ENCODE measurements at regions not wholly inside any gene's neighbourhood (a gene's known extent, or its start where the extent isn't known, plus 50 kb on each side); places are given as distances from the start of the nearest gene placed in this dataset.
"Not testable (repeated sequence)": the region's sequence is repeated elsewhere in the genome, so short reads cannot be mapped to it uniquely, and the experiment has no call there.

DNA sequence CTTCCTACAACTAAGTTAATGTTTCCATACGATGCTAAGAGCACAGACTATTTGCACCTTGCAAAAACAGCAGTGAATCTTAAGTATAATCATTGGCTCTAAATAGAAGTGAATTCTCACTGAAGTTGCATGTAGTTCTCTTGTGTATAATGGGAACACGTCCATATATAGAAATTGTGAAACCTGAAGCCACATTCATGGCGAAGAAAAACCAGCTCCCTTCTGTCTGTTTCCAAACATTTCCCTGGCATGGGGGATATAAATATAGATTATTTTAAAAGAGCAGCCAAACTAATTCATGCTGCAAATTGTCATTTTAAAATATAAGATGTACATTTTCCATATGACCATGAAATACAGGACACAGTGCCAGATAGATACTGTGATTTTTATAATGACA is 71.1 kb downstream of the TRAM1L1 start:
- no peak for DNase-seq

DNA sequence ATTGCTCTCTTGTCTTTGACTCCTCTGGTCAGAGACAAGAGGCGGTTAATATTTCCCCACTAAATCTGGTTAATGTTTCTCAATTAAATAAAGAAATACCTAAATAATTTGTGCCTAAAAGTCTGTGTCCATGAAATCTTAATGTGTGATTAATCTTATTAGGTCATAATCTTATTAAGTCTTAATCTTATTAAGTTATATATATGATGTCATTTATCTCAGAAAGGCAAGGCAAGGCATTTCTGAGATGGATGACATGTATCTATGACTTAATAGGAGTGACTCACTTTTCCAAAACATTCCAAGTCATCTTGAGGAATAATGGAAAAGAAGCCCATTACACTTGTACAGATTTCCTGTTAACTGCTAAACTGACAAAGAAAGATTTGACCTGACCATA is 74.7 kb downstream of the TRAM1L1 start:
- DNase-seq = no peak

DNA sequence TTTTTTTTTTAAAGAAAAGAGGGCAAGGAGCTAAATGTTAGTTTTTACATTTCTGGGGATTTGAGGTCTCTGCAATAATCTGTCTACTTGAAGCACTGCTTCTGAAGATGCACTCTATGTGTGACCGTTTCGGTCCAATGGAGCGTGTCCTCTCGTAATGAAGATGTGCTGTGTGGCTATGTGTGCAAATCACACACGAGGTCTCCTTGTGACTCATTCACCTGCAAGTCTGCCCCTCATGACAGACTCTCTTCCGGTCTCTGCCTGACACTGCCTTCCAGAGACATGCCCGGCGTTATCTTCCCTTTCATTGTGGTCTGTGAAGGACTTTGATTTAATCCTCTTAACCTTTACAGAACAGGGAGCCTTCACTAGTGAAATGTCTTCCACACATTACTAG is 84.3 kb downstream of the TRAM1L1 start:
- DNase-seq = peak in 1 of 3 experiments; percentile 35

DNA sequence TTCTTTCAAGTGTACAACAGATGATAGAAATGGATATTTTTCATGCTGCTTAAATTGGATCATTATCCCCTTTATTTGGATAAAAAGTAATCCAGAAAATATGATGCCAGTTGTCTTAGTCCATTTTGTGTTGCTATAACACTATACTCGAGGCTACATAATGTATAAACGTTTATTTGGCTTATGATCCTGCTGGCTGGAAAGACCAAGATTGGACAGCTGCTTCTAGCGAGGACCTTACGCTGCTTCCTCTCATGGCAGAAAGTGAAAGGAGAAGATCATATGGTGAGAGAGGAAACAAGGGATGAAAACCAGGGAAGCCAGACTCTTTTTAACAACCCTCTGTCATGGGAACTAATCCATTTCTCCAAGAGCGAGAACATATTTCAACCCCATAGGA is 102.7 kb downstream of the TRAM1L1 start:
- no peak for DNase-seq

DNA sequence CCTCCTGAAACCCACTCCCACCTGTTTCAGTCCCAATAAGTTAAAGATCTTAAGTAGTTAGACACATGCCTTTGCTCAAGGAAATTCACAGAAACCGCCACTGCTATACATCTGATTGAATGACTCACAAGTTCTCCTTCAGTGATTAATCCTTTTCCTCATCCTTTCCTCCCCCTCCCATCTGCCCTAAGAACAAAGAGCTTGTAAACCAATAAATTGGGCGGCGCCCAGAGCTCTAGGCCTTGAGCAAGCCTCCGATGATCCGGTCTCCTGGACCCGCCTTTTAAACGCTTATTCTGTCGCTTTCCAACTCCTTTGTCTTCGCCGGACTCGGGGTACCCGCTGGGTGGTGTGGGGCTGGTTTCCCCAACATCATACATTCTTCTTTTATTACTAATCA is 104.9 kb downstream of the TRAM1L1 start:
- DNase-seq = not testable (repeated sequence)

DNA sequence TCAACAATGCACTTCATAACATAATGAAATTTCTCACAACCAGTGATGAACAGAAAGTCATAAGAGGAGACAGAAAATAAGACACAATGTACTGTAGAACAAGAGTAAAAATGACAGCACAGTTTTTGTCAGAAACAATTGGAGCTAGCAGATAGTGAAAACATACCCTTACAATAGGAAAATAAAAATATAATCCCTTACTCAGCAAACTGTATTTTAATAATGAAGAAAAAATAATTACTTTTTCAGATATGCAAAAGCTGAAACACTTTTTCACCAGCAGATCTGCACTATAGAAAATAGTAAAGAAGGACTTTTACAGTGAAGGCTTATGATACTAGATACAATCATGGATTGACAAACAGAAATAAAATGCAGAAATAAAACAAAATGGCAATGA is 126.3 kb downstream of the TRAM1L1 start:
- no peak for DNase-seq

DNA sequence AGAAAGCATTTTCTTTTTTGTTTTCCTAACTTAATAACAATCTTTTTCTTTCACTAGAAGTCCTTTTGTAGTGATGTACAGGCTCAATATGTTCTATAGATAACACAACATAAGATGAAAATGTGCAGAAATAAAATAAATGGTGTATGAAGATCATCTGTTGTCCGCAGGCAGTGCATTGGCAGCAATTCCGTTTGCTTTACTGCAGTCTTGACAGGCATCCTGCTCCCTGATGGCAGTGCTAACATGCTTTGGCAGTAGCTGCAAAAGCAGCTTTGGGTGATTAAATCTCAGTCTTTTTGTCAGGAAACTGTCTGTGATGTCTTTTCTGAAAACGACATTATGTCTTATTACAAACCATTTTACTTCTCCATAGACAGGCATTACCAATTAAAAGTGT is 131.4 kb downstream of the TRAM1L1 start:
- peak in 1 of 3 experiments; percentile 5 for DNase-seq

DNA sequence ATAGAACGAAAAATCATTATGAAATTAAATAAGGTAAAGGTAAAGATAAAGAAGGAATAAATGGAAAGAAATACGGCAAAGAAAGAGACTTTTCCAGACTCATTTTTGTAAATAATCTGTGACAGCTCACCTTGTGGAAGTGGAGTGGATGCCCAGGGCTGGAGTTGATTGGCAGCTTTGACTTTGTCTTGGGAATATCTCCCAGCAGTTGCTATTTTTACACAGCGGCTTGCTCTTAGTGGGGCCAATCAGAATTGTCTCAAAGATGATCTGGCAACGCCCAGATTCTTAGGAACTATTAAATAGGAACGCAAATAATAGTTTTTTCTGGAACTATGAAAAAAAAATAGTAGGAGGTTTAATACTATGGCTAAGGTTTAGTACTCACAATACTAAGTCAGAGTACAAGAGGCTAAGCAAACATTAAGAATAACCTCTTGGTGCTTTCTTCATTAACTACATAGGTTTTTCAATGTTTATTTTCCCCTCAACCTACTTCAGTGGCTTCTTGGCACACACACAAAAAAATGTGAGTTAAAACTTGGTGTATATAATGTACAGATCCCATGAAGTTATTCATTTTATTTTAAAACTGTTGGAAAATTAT is 132.7 kb downstream of the TRAM1L1 start:
- DNase-seq = no peak

DNA sequence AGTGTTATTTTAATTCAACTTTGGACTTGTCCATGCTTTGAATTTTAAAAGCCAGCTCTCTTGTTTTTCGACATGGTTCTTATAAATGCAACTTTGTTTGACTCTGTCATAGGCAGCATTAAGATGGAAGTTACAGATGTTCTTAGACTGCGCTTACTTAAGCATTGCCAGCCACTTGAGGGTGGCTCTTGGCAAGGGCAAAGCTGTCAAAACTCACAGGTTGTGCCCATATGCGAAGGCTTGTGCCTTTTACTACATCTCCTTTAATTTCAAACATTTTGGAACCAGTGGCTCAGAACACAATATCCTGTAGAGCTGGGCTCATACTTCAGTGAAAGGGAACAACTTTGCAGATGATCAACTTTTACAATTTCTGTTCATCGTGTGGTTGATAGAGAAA is 135.5 kb downstream of the TRAM1L1 start:
- DNase-seq = no peak

DNA sequence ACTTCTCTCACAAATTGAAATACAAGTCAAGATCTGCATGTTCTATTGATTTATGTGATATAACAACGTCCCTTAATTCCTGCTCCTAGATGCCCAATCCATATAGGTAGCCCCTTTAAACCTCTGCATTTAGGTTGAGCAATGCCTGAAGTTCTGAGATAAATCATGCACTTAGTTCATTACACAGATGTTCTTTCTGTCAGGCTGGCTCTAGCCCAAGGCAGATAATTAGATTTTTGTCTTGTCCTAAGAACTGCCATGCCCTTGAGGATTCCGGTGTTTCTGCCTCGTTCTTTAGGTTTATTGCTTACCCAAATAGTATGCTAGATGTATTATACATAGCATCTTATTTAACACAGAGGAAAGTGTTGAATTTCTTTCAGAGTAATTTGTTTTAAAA is 143.1 kb downstream of the TRAM1L1 start:
- no peak for DNase-seq

DNA sequence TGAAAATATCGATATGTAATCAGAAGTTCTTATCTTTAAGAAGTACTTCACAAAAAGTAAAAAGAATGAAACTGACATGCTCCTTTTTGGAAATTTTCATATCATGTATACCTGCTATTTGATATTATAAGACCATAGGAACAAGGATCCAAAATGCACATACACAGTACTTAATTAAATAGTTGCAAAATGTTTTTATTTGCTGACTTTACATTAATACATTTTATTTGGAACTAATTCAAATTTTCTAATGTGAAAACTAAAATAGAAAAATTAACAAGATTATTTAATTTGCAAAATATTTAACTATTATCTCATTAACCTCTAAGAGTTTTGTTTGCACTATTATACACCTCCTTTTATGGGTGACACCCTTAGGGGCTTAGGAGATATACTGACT is 155.0 kb downstream of the TRAM1L1 start:
- DNase-seq = no peak

DNA sequence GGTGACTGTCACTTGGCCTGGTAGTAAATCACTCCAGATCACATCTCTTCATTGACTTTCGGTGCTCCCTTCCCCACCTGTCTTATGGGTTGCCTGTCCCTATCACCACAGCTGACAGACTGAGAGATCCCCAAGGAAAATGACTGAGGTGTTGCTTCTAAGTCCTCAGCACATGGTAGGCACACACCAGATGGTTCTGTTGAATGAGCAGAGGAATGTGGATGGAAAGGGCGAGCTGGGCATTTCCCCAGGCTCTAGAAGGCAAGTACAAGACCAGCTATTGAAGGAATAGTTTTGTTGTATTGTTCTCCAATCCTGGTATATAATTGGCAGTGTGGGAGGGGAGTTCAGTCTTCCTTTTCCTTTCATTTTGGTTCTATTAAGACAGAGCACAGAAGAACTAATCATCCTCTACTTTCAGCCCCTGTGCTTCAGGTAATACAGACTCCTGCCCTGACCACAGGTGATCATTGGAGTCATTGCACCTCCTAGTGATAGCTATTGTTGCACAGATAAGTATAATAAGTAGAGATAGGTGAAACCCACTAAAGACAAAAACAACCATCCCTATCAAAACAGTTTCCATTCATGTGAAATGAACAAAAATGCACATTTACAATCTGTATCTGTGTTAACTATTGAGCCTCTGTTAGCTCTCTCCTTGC is 158.6 kb downstream of the TRAM1L1 start:
- no peak for DNase-seq

DNA sequence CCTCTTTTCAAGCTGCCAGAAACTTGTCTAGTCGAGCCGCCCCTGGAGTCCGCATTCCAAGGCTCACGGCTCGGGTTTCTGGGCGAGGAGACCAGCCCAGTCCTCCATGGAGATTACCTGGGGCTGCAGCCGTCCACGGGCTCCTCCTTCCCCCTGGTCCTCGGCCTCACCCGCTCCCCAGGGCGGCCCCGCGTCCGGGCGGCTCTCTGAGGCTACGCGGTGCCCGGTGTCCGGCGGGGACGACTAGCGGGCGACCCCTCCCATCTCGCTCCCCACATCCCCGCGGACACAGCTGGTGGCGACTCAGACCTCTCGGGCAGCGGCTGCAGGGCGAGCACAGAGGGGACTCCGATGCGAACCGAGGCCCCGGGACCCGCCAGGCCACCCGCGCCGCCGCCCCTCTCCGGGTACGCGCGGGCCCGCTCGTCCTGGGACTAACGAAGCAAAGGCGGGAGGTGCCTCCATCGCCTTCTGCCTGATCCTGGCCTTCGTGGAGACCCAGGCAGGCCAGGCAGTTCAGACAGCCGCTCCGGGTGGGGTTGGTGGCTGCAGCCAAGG is 159.4 kb downstream of the TRAM1L1 start:
- DNase-seq = no peak

DNA sequence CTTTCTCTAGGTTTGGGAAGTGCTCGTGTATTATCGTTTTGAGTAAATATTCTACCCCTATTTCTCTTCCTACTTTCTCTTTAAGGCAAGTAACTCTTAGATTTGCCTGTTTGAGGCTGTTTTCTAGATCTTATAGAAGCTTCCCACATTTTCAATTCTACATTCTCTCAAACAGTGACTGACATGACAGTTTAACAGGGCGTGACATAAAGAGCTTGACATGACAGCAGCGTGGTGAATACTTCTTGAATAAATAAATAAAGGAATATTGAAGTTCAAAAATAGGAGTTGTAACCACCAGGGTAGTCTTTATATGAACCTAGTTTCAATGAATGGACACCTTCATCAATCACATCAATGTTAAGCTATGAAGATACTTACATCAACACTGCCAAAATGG is 162.0 kb downstream of the TRAM1L1 start:
- DNase-seq = no peak

DNA sequence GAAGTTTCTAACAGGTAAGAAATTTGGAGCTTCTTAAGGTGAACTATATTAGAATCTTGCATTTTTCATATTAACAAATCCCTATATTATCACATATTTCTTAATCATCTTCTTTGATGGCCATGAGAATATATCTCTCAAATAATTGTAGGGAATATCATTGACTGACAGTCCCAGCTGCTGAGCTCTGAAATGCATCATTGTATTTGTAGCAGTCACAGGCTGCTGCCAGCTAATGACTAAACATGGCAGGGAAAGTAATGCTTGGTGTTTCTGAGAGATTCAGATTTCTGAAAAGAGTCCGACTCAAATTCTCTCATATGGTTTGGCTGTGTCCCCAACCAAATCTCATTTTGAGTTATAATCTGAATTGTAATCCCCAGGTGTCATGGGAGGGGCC is 171.9 kb downstream of the TRAM1L1 start:
- DNase-seq = no peak

DNA sequence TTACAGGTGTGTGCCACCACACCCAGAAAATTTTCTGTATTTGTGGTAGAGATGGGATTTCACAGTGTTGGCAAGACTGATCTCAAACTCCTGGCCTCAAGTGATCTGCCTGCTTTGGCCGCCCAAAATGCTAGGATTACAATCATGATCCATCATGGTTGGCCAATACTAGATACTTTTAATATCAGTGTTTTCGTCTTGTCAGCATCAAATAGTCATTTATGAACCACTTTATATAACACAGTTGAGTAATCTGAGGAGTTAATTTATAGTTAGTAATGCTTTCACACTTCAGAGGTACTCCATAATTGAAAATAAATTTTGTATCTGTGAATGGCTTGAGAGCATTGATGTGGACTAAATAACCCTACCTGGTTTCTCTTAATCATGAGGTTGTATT is 178.6 kb downstream of the TRAM1L1 start:
- no peak for DNase-seq

DNA sequence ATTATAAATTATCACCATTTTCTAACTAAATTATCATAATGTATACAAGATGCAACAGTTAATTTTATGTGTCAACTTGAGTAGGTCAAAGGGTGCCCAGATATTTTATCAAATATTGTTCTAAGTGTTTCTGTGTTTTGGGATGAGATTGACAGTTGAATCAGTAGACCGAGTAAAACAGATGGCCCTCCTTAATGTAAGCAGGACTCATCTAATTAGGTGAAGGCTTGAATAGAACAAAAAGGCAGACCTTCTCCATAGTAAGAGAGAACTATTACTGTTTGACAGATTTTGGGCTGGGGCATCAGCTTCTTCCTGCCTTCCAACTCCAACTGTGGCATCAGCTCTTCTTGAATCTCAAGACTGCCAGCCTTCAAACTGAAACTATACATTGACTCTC is 185.8 kb downstream of the TRAM1L1 start:
- DNase-seq = no peak

DNA sequence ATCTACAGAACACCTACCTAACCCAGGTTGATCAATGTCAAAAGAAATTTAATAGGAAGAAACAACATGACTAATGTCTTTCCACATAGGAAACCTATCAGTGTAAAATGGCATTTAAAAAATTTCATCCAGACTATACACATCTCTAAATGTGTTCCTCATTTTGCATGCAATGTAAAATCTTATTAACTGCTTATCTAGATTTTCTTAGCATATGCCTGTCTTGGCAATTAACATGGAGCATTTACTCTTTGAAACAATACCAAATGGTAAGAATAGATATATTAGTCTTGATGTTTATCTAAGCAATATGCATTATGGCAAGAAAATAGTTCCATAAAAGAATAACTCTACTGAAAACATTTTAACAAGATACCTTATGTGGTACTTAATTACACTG is 199.8 kb downstream of the TRAM1L1 start:
- DNase-seq = no peak

DNA sequence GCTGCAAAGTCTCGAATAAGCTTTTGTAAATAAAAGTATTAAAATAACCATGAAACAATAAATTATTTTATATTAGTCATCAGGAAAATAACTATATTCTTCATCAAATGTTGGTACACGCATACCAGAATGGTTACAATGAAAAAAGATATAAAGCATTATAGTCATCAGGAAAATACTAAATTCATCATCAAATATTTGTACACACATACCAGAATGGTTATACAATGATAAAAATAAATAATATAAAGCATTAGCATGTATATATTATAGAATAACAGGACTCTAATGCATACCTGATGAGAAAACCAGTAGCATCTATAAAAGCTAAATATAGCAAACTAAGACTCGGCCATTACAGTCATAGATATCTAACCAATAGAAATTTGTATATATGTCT is 202.9 kb downstream of the TRAM1L1 start:
- DNase-seq = no peak

DNA sequence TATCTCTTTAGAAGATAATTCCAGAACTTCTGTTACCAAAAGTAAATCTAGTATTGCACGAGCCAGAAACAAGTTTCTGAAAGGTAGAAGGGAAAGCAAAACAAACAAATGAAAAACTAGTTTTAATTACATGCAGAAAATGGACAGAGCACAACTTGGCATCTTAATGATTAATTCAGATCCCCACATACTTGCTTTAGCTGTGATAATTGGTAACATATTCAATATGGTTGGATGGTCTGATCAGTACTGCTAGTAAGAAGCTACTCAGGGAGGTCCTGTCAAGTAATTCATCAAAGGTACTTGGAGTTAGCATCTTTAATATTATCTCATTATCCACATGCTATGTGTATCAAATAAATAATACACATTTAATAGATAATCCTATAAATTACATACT is 204.3 kb downstream of the TRAM1L1 start:
- DNase-seq = no peak

DNA sequence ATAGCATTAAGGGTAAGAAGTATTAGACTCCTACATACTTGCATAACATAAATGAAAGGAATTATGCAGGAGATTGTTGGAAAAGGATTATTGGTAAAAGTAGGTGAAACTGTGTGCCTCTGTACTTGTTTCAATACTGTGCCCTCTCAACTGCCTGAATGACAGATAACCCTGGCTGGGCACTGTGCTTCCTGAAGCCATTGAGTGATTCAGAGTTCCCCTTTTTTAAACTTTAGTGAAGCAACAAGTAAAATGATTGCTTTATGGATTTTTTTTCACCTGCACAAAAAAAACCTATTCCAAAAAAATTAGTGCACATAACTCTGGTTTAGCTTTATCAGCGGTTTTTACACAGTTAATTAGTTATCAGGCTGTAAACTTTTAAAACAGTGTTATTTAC is 204.8 kb downstream of the TRAM1L1 start:
- DNase-seq = no peak

DNA sequence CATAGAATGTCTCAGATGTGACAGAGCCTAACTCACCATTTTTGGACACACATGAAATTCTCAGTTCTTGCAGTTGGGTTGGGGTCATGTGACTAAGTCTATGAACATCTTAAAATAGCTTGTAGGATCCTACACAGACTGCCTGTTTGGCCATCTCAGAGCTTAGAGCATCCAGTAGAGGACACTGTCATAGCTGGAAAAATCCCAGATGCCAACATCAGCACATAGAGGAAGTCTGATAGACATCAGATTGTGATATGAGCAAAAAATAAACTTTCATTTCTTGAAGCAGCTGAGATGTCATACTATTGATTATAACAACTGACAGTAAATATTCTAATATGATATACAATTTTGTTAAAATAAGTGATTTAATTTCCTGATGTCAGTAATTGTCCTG is 207.1 kb downstream of the TRAM1L1 start:
- DNase-seq = no peak

DNA sequence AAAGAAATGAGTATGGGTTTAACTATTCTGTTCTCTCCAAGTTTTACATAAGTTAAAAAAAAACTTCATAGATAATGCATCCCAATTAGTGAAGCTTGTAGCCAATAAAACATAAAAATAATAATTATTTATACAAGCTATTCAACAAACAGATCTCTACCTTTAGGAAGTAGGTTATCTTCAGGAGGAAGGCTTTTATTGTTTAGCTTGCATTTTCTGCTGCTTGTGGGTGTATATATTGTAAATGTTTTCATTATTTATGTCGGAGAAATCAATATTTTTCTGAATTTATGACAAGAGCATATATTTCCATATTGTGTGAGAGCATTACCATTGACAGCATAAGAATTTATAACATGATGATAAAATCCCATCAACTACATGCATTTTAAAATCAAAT is 208.3 kb downstream of the TRAM1L1 start:
- DNase-seq = no peak

DNA sequence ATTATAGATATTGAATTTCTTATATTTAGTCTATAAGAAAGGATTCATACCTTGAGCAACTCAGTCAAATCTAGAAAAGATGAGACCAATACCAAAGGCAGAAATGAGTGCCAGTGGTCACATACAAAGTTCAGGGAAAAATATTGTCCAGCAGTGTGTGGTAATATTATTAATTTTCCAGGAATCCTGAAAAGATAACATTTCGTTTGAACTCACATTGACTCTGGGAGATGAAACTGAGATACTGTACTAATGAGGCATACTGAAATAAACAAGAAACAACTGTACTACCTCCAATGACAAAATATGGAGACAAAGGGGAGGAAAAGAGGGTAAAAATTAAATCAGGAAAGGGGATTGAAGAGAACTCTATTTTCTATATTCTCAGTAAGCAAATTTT is 212.4 kb downstream of the TRAM1L1 start:
- no peak for DNase-seq

DNA sequence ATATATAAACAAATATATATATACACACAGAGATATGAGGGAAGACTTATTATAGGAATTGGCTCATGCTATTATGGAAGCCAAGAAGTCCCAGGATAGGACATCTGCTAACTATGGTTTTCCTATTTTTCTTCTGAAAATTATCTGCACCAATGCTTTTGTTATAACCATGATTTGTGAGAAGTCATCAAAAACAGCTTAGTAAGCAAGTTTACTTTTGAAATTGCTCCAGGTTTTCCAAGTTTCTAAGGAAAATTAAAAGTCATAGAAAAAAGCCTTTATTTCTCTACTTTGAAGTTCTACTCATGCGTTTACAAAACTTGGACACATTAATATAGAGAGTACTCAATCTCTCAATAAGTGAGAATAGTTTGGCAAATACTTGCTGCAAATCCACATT is 213.1 kb downstream of the TRAM1L1 start:
- DNase-seq = no peak

Data from NCI-H1417 (cell line).